MCF 10A (cell line): ENCODE measurements at regions not wholly inside any gene's neighbourhood (a gene's known extent, or its start where the extent isn't known, plus 50 kb on each side); places are given as distances from the start of the nearest gene placed in this dataset.

Experiments used
- BruUV-seq: library from RNA; stranded (reverse); fragments of 400-500 nt; replicated peaks from 2 replicates; lab custom pipeline; 2021; lab: Mats Ljungman, UMichigan
- CTCF ChIA-PET: fragments of 300-600 bp; sonication (Branson Sonifier 250); formaldehyde crosslinking; extraction: SDS; loops from one replicate; lab custom pipeline; 2021; ENCODE audit warnings: antibody characterized with exemption, inconsistent platforms; lab: Yijun Ruan, JAX
- POLR2A ChIA-PET: fragments of 300-600, 350-650 bp; sonication (Branson Sonifier 250); formaldehyde crosslinking; extraction: SDS; loops from one replicate; lab custom pipeline; 2020; ENCODE audit warnings: antibody characterized with exemption, inconsistent platforms; lab: Yijun Ruan, JAX
- DNase-seq: peaks from one replicate; pipeline ENCODE4 v3.0.0-alpha.2; 2018; ENCODE audit not compliant: unreplicated experiment
- H3K27ac Mint-ChIP-seq: one replicate; pipeline ENCODE4 v1.8.0; 2022; ENCODE audit warnings: mild to moderate bottlenecking, low read depth, mixed read lengths; ENCODE audit not compliant: unreplicated experiment
- H3K27me3 Mint-ChIP-seq: one replicate; pipeline ENCODE4 v1.8.0; 2022; ENCODE audit warnings: mixed read lengths; ENCODE audit not compliant: insufficient read depth, unreplicated experiment
- H3K36me3 Mint-ChIP-seq: one replicate; pipeline ENCODE4 v1.8.0; 2022; ENCODE audit warnings: mild to moderate bottlenecking, moderate library complexity, mixed read lengths; ENCODE audit not compliant: insufficient read depth, unreplicated experiment
- H3K4me1 Mint-ChIP-seq: one replicate; pipeline ENCODE4 v1.8.0; 2022; ENCODE audit warnings: mixed read lengths; ENCODE audit not compliant: insufficient read depth, unreplicated experiment
- H3K4me3 Mint-ChIP-seq: one replicate; pipeline ENCODE4 v1.8.0; 2022; ENCODE audit warnings: mild to moderate bottlenecking, moderate library complexity, mixed read lengths; ENCODE audit not compliant: unreplicated experiment
- H3K9me3 Mint-ChIP-seq: one replicate; pipeline ENCODE4 v1.8.0; 2022; ENCODE audit warnings: mixed read lengths; ENCODE audit not compliant: unreplicated experiment
- intact Hi-C: fragments of 100-400 bp; cut with micrococcal nuclease; formaldehyde crosslinking; loops from 2 replicates; pipeline ENCODE4 v1.14.1; 2022
- TF ChIP-seq, protein P1 (sequence below): fragments of 200-600 bp; IDR thresholded peaks from one replicate; pipeline ENCODE4 v1.8.0; 2022; ENCODE audit warnings: antibody characterized with exemption, mild to moderate bottlenecking; ENCODE audit not compliant: unreplicated experiment

DNA sequence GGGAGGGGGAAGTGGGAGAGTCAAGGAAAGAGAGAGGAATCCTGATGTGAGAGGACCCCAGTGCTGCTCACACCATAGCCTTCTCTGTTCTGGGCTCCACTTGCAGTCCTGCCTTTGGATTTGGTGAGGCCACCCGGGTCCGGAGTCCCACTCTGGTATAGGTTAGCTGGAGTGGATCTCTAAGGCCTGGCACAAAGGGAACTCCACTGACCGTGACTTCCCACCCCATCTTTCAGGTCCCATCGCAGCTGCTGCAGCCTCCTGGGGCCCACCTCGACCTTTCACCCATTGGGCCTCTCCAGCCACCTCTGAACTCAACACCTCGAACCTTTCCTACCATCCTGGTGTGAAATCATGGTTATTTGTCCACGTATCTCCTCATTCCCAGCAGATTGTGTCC, 324.4 kb downstream of the MATN1 start:
- TF ChIP-seq, protein P1, sequence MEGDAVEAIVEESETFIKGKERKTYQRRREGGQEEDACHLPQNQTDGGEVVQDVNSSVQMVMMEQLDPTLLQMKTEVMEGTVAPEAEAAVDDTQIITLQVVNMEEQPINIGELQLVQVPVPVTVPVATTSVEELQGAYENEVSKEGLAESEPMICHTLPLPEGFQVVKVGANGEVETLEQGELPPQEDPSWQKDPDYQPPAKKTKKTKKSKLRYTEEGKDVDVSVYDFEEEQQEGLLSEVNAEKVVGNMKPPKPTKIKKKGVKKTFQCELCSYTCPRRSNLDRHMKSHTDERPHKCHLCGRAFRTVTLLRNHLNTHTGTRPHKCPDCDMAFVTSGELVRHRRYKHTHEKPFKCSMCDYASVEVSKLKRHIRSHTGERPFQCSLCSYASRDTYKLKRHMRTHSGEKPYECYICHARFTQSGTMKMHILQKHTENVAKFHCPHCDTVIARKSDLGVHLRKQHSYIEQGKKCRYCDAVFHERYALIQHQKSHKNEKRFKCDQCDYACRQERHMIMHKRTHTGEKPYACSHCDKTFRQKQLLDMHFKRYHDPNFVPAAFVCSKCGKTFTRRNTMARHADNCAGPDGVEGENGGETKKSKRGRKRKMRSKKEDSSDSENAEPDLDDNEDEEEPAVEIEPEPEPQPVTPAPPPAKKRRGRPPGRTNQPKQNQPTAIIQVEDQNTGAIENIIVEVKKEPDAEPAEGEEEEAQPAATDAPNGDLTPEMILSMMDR: no peak
- no peaks in the 10 kb centered on the region for H3K36me3 Mint-ChIP-seq
- no peak overlapping the region for H3K27ac Mint-ChIP-seq
- DNase-seq: no peak
- H3K4me3 Mint-ChIP-seq: no peak overlapping the region
- ChIA-PET POLR2A (no interaction called here), CTCF (interaction anchor here (0.7 kb wide), 1 partner anchor 18 kb away, joined by 5 read pairs; no protein-coding TSS in a partner anchor)
- no peaks in the 10 kb centered on the region for H3K4me1 Mint-ChIP-seq
- intact Hi-C loops: no loop called here
- peaks cover 44% of the 10 kb centered on the region for H3K27me3 Mint-ChIP-seq
- no TSS peak for BruUV-seq
- no peaks in the 10 kb centered on the region for H3K9me3 Mint-ChIP-seq

GRCh38 chr1:30397576-30397975, 325.8 kb downstream of the MATN1 start:
- Mint-ChIP-seq H3K4me1 (no peaks in the 10 kb centered on the region), H3K27me3 (peaks cover 44% of the 10 kb centered on the region), H3K9me3 (no peaks in the 10 kb centered on the region), H3K36me3 (no peaks in the 10 kb centered on the region), H3K27ac (no peak overlapping the region), H3K4me3 (no peak overlapping the region)
- ChIA-PET CTCF (interaction anchor here (0.7 kb wide), 1 partner anchor 1599 kb away, joined by 6 read pairs; no protein-coding TSS in a partner anchor), POLR2A (no interaction called here)
- intact Hi-C loops: no loop called here
- TF ChIP-seq, protein P1: no peak
- BruUV-seq: no TSS peak
- DNase-seq: no peak

GRCh38 chr1:30395631-30396030, 327.8 kb downstream of the MATN1 start:
- Mint-ChIP-seq H3K36me3 (no peaks in the 10 kb centered on the region), H3K4me1 (no peaks in the 10 kb centered on the region), H3K27ac (no peak overlapping the region), H3K9me3 (no peaks in the 10 kb centered on the region), H3K27me3 (peaks cover 51% of the 10 kb centered on the region), H3K4me3 (no peak overlapping the region)
- intact Hi-C loops: no loop called here
- TF ChIP-seq, protein P1: no peak
- no TSS peak for BruUV-seq
- DNase-seq: no peak
- ChIA-PET POLR2A (no interaction called here), CTCF (no interaction called here)

DNA sequence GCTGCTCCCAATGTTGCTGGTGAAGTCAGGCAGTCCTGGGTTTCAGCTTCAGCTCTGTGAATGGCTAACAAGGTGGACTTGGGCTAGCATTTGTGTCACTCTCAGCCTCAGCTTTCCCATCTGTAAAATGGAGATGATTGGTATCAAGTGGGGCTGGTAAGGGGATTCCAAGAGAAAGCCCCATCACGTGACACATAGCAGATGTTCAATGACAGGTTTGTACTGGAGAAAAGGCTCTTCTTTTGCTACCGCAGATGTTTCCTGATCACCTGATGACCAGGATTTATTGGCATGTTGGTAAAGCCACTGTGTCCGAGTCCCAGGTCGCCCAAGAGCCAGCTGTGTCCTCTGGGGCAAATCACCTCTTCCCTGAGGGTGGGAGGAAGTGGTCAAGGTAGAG, 335.0 kb downstream of the MATN1 start:
- intact Hi-C loops: no loop called here
- Mint-ChIP-seq H3K27ac (no peak overlapping the region), H3K27me3 (peaks cover 71% of the 10 kb centered on the region), H3K4me3 (no peak overlapping the region), H3K4me1 (no peaks in the 10 kb centered on the region), H3K9me3 (no peaks in the 10 kb centered on the region), H3K36me3 (no peaks in the 10 kb centered on the region)
- no peak for DNase-seq
- ChIA-PET CTCF (interaction anchor here (2.1 kb wide), 1 partner anchor 8 kb away, joined by 8 read pairs; no protein-coding TSS in a partner anchor), POLR2A (no interaction called here)
- TF ChIP-seq, protein P1: no peak
- BruUV-seq: no TSS peak
